ENCODE measurements at regions not wholly inside any gene's neighbourhood (a gene's known extent, or its start where the extent isn't known, plus 50 kb on each side); places are given as distances from the start of the nearest gene placed in this dataset.

GRCh38 chr16:54366943-54367342 lies 80.4 kb upstream of the IRX3 start:
- no peak for DNase-seq (ENCODE audit: low read depth, low spot score)
- in situ Hi-C loops (cut with HindIII; ENCODE audit: low pct_unique_long_range_greater_than_20kb, low sequenced_read_pairs): no loop called here

- no peak for DNase-seq (ENCODE audit: low read depth, low spot score)
- in situ Hi-C loops (cut with HindIII; ENCODE audit: low pct_unique_long_range_greater_than_20kb, low sequenced_read_pairs): no loop called here
These were observed 79.5 kb upstream of the IRX3 start for GRCh38 chr16:54365990-54366634.

GRCh38 chr16:54363766-54364165 lies 77.2 kb upstream of the IRX3 start:
- in situ Hi-C loops (cut with HindIII; ENCODE audit: low pct_unique_long_range_greater_than_20kb, low sequenced_read_pairs): no loop called here
- no peak for DNase-seq (ENCODE audit: low read depth, low spot score)

GRCh38 chr16:54362591-54363206 lies 76.1 kb upstream of the IRX3 start:
- no peak for DNase-seq (ENCODE audit: low read depth, low spot score)
- in situ Hi-C loops (cut with HindIII; ENCODE audit: low pct_unique_long_range_greater_than_20kb, low sequenced_read_pairs): no loop called here

- in situ Hi-C loops (cut with HindIII; ENCODE audit: low pct_unique_long_range_greater_than_20kb, low sequenced_read_pairs): no loop called here
- no peak for DNase-seq (ENCODE audit: low read depth, low spot score)
These were observed 74.7 kb upstream of the IRX3 start for GRCh38 chr16:54361246-54361645.

- in situ Hi-C loops (cut with HindIII; ENCODE audit: low pct_unique_long_range_greater_than_20kb, low sequenced_read_pairs): no loop called here
- DNase-seq (ENCODE audit: low read depth, low spot score): no peak
These were observed 74.1 kb upstream of the IRX3 start for GRCh38 chr16:54360681-54361080.

- in situ Hi-C loops (cut with HindIII; ENCODE audit: low pct_unique_long_range_greater_than_20kb, low sequenced_read_pairs): no loop called here
- no peak for DNase-seq (ENCODE audit: low read depth, low spot score)
These were observed 73.0 kb upstream of the IRX3 start for GRCh38 chr16:54359555-54359954.

GRCh38 chr16:54359081-54359480 lies 72.5 kb upstream of the IRX3 start:
- DNase-seq (ENCODE audit: low read depth, low spot score): no peak
- in situ Hi-C loops (cut with HindIII; ENCODE audit: low pct_unique_long_range_greater_than_20kb, low sequenced_read_pairs): no loop called here

- in situ Hi-C loops (cut with HindIII; ENCODE audit: low pct_unique_long_range_greater_than_20kb, low sequenced_read_pairs): no loop called here
- DNase-seq (ENCODE audit: low read depth, low spot score): no peak
These were observed 69.8 kb upstream of the IRX3 start for GRCh38 chr16:54356391-54356790.

GRCh38 chr16:54355251-54355650 lies 68.7 kb upstream of the IRX3 start:
- no peak for DNase-seq (ENCODE audit: low read depth, low spot score)
- in situ Hi-C loops (cut with HindIII; ENCODE audit: low pct_unique_long_range_greater_than_20kb, low sequenced_read_pairs): no loop called here

- no peak for DNase-seq (ENCODE audit: low read depth, low spot score)
- in situ Hi-C loops (cut with HindIII; ENCODE audit: low pct_unique_long_range_greater_than_20kb, low sequenced_read_pairs): no loop called here
These were observed 66.5 kb upstream of the IRX3 start for GRCh38 chr16:54353097-54353496.

- in situ Hi-C loops (cut with HindIII; ENCODE audit: low pct_unique_long_range_greater_than_20kb, low sequenced_read_pairs): no loop called here
- no peak for DNase-seq (ENCODE audit: low read depth, low spot score)
These were observed 64.6 kb upstream of the IRX3 start for GRCh38 chr16:54351171-54351570.

GRCh38 chr16:54347961-54348360 lies 61.4 kb upstream of the IRX3 start:
- DNase-seq (ENCODE audit: low read depth, low spot score): no peak

GRCh38 chr16:54346041-54346440 lies 59.5 kb upstream of the IRX3 start:
- in situ Hi-C loops (cut with HindIII; ENCODE audit: low pct_unique_long_range_greater_than_20kb, low sequenced_read_pairs): no loop called here
- no peak for DNase-seq (ENCODE audit: low read depth, low spot score)

More at GRCh38 chr16:54347961-54348360, 61.4 kb upstream of the IRX3 start:
- in situ Hi-C loops (cut with HindIII; ENCODE audit: low pct_unique_long_range_greater_than_20kb, low sequenced_read_pairs): no loop called here

- no peak for DNase-seq (ENCODE audit: low read depth, low spot score)
- in situ Hi-C loops (cut with HindIII; ENCODE audit: low pct_unique_long_range_greater_than_20kb, low sequenced_read_pairs): no loop called here
These were observed 58.4 kb upstream of the IRX3 start for GRCh38 chr16:54344646-54345630.

- in situ Hi-C loops (cut with HindIII; ENCODE audit: low pct_unique_long_range_greater_than_20kb, low sequenced_read_pairs): no loop called here
- DNase-seq (ENCODE audit: low read depth, low spot score): no peak
These were observed 56.4 kb upstream of the IRX3 start for GRCh38 chr16:54342966-54343365.

- in situ Hi-C loops (cut with HindIII; ENCODE audit: low pct_unique_long_range_greater_than_20kb, low sequenced_read_pairs): no loop called here
- DNase-seq (ENCODE audit: low read depth, low spot score): no peak
These were observed 55.5 kb upstream of the IRX3 start for GRCh38 chr16:54341892-54342776.

GRCh38 chr16:54340531-54340930 lies 53.9 kb upstream of the IRX3 start:
- no peak for DNase-seq (ENCODE audit: low read depth, low spot score)

More at GRCh38 chr16:54340531-54340930, 53.9 kb upstream of the IRX3 start:
- in situ Hi-C loops (cut with HindIII; ENCODE audit: low pct_unique_long_range_greater_than_20kb, low sequenced_read_pairs): no loop called here

Measured in SK-MEL-5 (cell line).